IPS-20b (cell line): ENCODE measurements at regions not wholly inside any gene's neighbourhood (a gene's known extent, or its start where the extent isn't known, plus 50 kb on each side); places are given as distances from the start of the nearest gene placed in this dataset.
A peak's percentile ranks its signal among the peaks of the same experiment; 100 is the strongest.
"Not testable (repeated sequence)": the region's sequence is repeated elsewhere in the genome, so short reads cannot be mapped to it uniquely, and the experiment has no call there.

Source experiments
- H3K27ac ChIP-seq: one replicate; pipeline ENCODE4 v1.5.1; 2013; ENCODE audit warnings: low read length
- H3K27me3 ChIP-seq: 2 replicates; pipeline ENCODE4 v1.6.1; 2013; ENCODE audit warnings: mild to moderate bottlenecking, low read length, inconsistent platforms; ENCODE audit not compliant: insufficient read depth
- H3K36me3 ChIP-seq: 2 replicates; pipeline ENCODE4 v1.6.1; 2013; ENCODE audit warnings: low read depth, mild to moderate bottlenecking, inconsistent platforms, low read length, moderate library complexity; ENCODE audit not compliant: insufficient read depth
- H3K4me1 ChIP-seq: 2 replicates; pipeline ENCODE4 v1.6.1; 2013; ENCODE audit warnings: mild to moderate bottlenecking, control low read depth, inconsistent platforms, low read length, moderate library complexity; ENCODE audit not compliant: insufficient read depth
- H3K4me3 ChIP-seq: 2 replicates; pipeline ENCODE4 v1.5.1; 2013; ENCODE audit warnings: mild to moderate bottlenecking, low read length, inconsistent platforms
- H3K9ac ChIP-seq: 2 replicates; pipeline ENCODE4 v1.6.1; 2013; ENCODE audit warnings: low read depth, mild to moderate bottlenecking, inconsistent platforms, low read length, moderate library complexity
- H3K9me3 ChIP-seq: 2 replicates; pipeline ENCODE4 v1.6.1; 2013; ENCODE audit warnings: mild to moderate bottlenecking, low read depth, low read length, inconsistent platforms; ENCODE audit not compliant: insufficient read depth

GRCh38 chr11:38952698-38953097, 2354.7 kb upstream of the RAG2 start:
- no peaks in the 10 kb centered on the region for H3K36me3 ChIP-seq
- no peak overlapping the region for H3K9ac ChIP-seq
- H3K4me3 ChIP-seq = no peak overlapping the region
- no peak overlapping the region for H3K27ac ChIP-seq
- no peaks in the 10 kb centered on the region for H3K27me3 ChIP-seq
- H3K9me3 ChIP-seq = no peaks in the 10 kb centered on the region
- no peaks in the 10 kb centered on the region for H3K4me1 ChIP-seq

DNA sequence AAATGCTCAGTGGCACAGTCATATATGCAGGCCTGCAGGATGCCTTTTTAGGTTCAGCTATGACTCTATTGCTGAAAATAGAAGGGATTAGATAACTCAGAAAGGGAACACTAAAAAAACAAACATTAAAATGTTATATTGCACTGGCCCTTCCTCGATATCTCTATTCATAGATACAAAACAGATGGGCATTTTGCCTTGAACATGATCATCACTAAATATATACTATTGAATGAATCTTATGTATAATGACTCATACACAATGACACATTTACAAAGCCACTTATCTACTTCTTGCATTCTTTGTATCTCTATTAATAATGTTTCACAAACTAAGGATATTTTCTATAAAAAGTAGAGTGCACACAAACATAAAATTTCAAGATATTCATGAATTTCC, 2352.8 kb upstream of the RAG2 start:
- no peaks in the 10 kb centered on the region for H3K4me1 ChIP-seq
- H3K36me3 ChIP-seq = no peaks in the 10 kb centered on the region
- no peak overlapping the region for H3K27ac ChIP-seq
- no peaks in the 10 kb centered on the region for H3K27me3 ChIP-seq
- H3K4me3 ChIP-seq = no peak overlapping the region
- no peak overlapping the region for H3K9ac ChIP-seq
- H3K9me3 ChIP-seq = no peaks in the 10 kb centered on the region; the same call in 1 of the 2 replicates

- H3K27me3 ChIP-seq = no peaks in the 10 kb centered on the region
- no peaks in the 10 kb centered on the region for H3K4me1 ChIP-seq
- H3K9ac ChIP-seq = no peak overlapping the region
- no peak overlapping the region for H3K4me3 ChIP-seq
- H3K36me3 ChIP-seq = no peaks in the 10 kb centered on the region
- peaks cover 4% of the 10 kb centered on the region; the same call in 1 of the 2 replicates for H3K9me3 ChIP-seq
- H3K27ac ChIP-seq = no peak overlapping the region
These were observed 2350.4 kb upstream of the RAG2 start for GRCh38 chr11:38948392-38948791.

- Histone ChIP-seq H3K4me3 (no peak overlapping the region), H3K36me3 (no peaks in the 10 kb centered on the region), H3K27me3 (no peaks in the 10 kb centered on the region), H3K9me3 (no peaks in the 10 kb centered on the region), H3K27ac (no peak overlapping the region), H3K9ac (no peak overlapping the region), H3K4me1 (no peaks in the 10 kb centered on the region; the same call in 1 of the 2 replicates)
These were observed 2339.7 kb upstream of the RAG2 start for GRCh38 chr11:38937709-38938108.

- H3K27ac ChIP-seq = no peak overlapping the region
- no peak overlapping the region for H3K4me3 ChIP-seq
- no peaks in the 10 kb centered on the region for H3K27me3 ChIP-seq
- no peak overlapping the region for H3K9ac ChIP-seq
- H3K4me1 ChIP-seq = no peaks in the 10 kb centered on the region; the same call in 1 of the 2 replicates
- H3K36me3 ChIP-seq = no peaks in the 10 kb centered on the region
- peaks cover 5% of the 10 kb centered on the region; the same call in 1 of the 2 replicates for H3K9me3 ChIP-seq
These were observed 2337.9 kb upstream of the RAG2 start for GRCh38 chr11:38935941-38936340.

GRCh38 chr11:38927993-38928392, 2330.0 kb upstream of the RAG2 start:
- no peaks in the 10 kb centered on the region for H3K4me1 ChIP-seq
- H3K27me3 ChIP-seq = no peaks in the 10 kb centered on the region
- H3K36me3 ChIP-seq = no peaks in the 10 kb centered on the region

DNA sequence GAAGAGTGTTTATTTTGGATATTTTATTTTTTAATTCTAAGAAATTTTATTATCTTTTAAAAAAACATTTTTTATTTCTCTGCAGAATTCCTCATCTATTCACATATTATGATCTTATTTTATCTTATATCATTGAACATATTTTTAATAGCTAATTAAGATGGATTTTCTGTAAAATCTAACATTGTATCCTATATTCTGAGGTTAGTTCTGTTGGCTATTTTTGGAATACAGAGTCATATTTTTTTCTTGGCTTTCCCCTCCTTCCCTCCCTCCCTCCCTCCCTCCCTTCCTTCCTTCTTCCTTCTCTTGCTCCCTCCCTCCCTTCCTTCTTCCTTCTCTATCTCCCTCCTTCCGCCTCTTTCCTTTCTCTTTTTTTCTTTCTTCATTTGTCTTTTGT, 2326.6 kb upstream of the RAG2 start:
- no peaks in the 10 kb centered on the region for H3K4me1 ChIP-seq
- H3K27me3 ChIP-seq = no peaks in the 10 kb centered on the region
- H3K9me3 ChIP-seq = no peaks in the 10 kb centered on the region; the same call in 1 of the 2 replicates
- H3K27ac ChIP-seq = no peak overlapping the region
- no peak overlapping the region for H3K9ac ChIP-seq
- no peaks in the 10 kb centered on the region for H3K36me3 ChIP-seq
- no peak overlapping the region for H3K4me3 ChIP-seq

More at GRCh38 chr11:38927993-38928392, 2330.0 kb upstream of the RAG2 start:
- Histone ChIP-seq H3K9me3 (peaks cover 5% of the 10 kb centered on the region; the same call in 1 of the 2 replicates), H3K27ac (no peak overlapping the region), H3K9ac (no peak overlapping the region), H3K4me3 (no peak overlapping the region)

GRCh38 chr11:38900211-38900610, 2302.2 kb upstream of the RAG2 start:
- Histone ChIP-seq H3K27ac (no peak overlapping the region), H3K27me3 (no peaks in the 10 kb centered on the region), H3K4me1 (peaks cover 18% of the 10 kb centered on the region; the same call in 1 of the 2 replicates), H3K36me3 (no peaks in the 10 kb centered on the region), H3K4me3 (no peak overlapping the region; the same call in 1 of the 2 replicates), H3K9me3 (no peaks in the 10 kb centered on the region), H3K9ac (peak overlapping the region; percentile 35; the same call in 1 of the 2 replicates)

GRCh38 chr11:38894201-38894600, 2296.2 kb upstream of the RAG2 start:
- not testable (repeated sequence) for H3K9me3 ChIP-seq, H3K36me3 ChIP-seq, H3K27me3 ChIP-seq, H3K27ac ChIP-seq, H3K4me1 ChIP-seq, H3K9ac ChIP-seq, H3K4me3 ChIP-seq

DNA sequence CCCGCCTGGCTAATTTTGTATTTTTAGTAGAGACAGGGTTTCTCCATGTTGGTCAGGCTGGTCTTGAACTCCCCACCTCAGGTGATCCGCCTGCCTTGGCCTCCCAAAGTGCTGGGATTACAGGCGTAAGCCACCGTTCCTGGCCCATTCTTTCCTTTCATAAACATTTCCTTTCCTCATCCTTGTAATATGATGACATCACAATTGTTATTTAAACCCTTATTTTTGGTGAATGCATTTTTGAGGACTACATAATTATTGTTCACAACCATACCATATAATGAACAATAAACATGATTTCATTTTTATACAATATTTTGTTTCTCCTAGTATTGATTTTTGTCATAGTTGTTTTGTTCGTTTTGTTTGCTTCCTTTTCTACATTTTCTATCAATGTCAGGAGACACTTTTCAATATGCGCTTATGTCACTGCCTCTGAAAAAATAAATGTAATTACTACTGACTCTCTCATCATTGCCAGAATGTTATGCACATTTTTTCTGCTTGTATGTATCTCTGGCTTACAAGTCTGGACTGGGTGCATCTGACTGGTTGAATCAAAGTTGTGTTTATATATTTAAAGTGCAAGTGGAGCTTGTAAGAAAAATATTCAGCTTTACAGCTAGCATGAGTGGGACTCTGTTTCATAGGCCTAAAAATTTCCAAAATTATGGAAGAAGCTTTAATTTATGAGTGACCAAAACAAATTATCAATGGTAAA, 2286.3 kb upstream of the RAG2 start:
- Histone ChIP-seq H3K4me3 (no peak overlapping the region), H3K4me1 (no peaks in the 10 kb centered on the region), H3K9ac (no peak overlapping the region), H3K27ac (no peak overlapping the region), H3K36me3 (no peaks in the 10 kb centered on the region), H3K9me3 (no peaks in the 10 kb centered on the region), H3K27me3 (no peaks in the 10 kb centered on the region)

GRCh38 chr11:38867338-38867737, 2269.3 kb upstream of the RAG2 start:
- no peaks in the 10 kb centered on the region for H3K36me3 ChIP-seq
- no peak overlapping the region for H3K9ac ChIP-seq
- H3K9me3 ChIP-seq = peaks cover 8% of the 10 kb centered on the region; the same call in 1 of the 2 replicates
- no peak overlapping the region for H3K4me3 ChIP-seq
- no peaks in the 10 kb centered on the region for H3K4me1 ChIP-seq
- H3K27me3 ChIP-seq = no peaks in the 10 kb centered on the region
- no peak overlapping the region for H3K27ac ChIP-seq

- Histone ChIP-seq H3K9ac (no peak overlapping the region), H3K4me3 (no peak overlapping the region), H3K9me3 (peaks cover 8% of the 10 kb centered on the region; the same call in 1 of the 2 replicates), H3K36me3 (no peaks in the 10 kb centered on the region), H3K27me3 (no peaks in the 10 kb centered on the region), H3K4me1 (no peaks in the 10 kb centered on the region), H3K27ac (no peak overlapping the region)
These were observed 2267.9 kb upstream of the RAG2 start for GRCh38 chr11:38865922-38866321.
